ENCODE measurements at regions not wholly inside any gene's neighbourhood (a gene's known extent, or its start where the extent isn't known, plus 50 kb on each side); places are given as distances from the start of the nearest gene placed in this dataset.

DNA sequence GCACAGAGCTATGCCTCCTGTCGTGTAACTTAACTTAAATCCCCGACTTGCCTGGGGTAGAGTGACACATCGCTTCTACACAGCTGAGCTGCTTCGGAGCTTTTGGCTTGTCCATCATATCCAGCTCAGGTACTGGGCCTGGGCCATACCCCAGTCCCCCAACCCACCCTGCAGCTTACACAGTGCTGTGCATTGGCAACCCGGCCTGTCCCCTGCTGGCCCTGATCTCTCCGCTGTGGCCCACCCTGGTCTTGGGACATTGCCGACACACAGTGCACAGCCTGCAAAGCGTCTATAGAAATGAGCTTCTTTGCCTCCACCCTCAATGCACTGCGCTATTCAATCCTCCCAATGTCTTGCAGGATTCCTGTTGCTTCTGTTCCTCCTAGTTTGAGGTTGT is 342.8 kb upstream of the RAB6C start:
- Histone ChIP-seq H3K9me2 (no peaks in the 10 kb centered on the region), H3F3A (replicated peaks; ENCODE audit: insufficient read depth) (no peaks in the 10 kb centered on the region), H3K4me1 (ENCODE audit: control insufficient read depth in 1 of 2, insufficient read depth in 2 of 2, low read depth in 1 of 2, low read length in 1 of 2) (no peaks in the 10 kb centered on the region), H3K79me2 (ENCODE audit: insufficient read depth) (no peaks in the 10 kb centered on the region), H2AFZ (ENCODE audit: low read depth) (no peak overlapping the region), H3K4me3 (ENCODE audit: low read depth in 2 of 2, low read length in 1 of 2) (no peak overlapping the region), H4K20me1 (ENCODE audit: insufficient read depth) (no peaks in the 10 kb centered on the region), H3K4me2 (no peak overlapping the region), H3K9me3 (no peaks in the 10 kb centered on the region), H3K9ac (no peak overlapping the region), H3K36me3 (replicated peaks in 1 of 2; ENCODE audit: control insufficient read depth in 1 of 2, insufficient read depth in 2 of 2, low read length in 1 of 2) (no peaks in the 10 kb centered on the region), H3K27ac (ENCODE audit: low read depth in 2 of 2, low read length in 1 of 2) (no peak overlapping the region), H3K27me3 (ENCODE audit: insufficient read depth) (no peaks in the 10 kb centered on the region)
- DNase-seq, result no peak
- ChIA-PET CTCF (no interaction called here), POLR2A (no interaction called here)
- TF ChIP-seq SIN3A (IDR thresholded peaks at IDR 0.05; ENCODE audit: borderline replicate concordance, low read depth, low read length), result no peak
- no peak for TF ChIP-seq EZH2phosphoT487 (IDR thresholded peaks at IDR 0.05; ENCODE audit: borderline replicate concordance, low read depth)
- TF ChIP-seq, protein P1, sequence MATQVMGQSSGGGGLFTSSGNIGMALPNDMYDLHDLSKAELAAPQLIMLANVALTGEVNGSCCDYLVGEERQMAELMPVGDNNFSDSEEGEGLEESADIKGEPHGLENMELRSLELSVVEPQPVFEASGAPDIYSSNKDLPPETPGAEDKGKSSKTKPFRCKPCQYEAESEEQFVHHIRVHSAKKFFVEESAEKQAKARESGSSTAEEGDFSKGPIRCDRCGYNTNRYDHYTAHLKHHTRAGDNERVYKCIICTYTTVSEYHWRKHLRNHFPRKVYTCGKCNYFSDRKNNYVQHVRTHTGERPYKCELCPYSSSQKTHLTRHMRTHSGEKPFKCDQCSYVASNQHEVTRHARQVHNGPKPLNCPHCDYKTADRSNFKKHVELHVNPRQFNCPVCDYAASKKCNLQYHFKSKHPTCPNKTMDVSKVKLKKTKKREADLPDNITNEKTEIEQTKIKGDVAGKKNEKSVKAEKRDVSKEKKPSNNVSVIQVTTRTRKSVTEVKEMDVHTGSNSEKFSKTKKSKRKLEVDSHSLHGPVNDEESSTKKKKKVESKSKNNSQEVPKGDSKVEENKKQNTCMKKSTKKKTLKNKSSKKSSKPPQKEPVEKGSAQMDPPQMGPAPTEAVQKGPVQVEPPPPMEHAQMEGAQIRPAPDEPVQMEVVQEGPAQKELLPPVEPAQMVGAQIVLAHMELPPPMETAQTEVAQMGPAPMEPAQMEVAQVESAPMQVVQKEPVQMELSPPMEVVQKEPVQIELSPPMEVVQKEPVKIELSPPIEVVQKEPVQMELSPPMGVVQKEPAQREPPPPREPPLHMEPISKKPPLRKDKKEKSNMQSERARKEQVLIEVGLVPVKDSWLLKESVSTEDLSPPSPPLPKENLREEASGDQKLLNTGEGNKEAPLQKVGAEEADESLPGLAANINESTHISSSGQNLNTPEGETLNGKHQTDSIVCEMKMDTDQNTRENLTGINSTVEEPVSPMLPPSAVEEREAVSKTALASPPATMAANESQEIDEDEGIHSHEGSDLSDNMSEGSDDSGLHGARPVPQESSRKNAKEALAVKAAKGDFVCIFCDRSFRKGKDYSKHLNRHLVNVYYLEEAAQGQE (IDR thresholded peaks at IDR 0.05; ENCODE audit: low read depth, low read length), result no peak
- TF ChIP-seq TEAD4 (IDR thresholded peaks at IDR 0.05; ENCODE audit: borderline replicate concordance, insufficient read depth), result no peak
- no peak for TF ChIP-seq POLR2AphosphoS5 (IDR thresholded peaks at IDR 0.05; ENCODE audit: low read depth, low read length)
- TF ChIP-seq YY1 (IDR thresholded peaks at IDR 0.05; ENCODE audit: low read depth), result no peak
- 54% methylated on average over 6 of the region's 9 CpGs for WGBS (ENCODE audit: low lambda C conversion rate)

DNA sequence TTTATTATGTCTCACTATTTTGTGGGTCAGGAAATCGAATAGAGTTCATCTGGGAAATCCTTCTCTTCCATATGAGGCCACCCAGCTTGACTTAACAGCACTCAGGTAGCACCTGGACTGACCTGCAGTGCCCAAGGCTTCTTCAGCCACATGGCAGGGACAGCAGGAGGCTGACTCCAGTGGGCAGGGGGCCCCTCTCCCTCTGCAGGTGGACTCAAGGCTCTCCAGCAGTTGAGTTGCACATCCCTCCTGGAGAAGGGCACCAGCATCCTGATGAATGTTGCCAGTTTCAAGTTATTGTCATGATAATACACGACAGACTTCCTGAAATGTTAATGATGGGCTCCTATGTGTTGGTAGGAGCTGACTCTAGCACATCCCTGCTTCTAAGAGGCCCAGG is 338.1 kb upstream of the RAB6C start:
- Histone ChIP-seq H3K27ac (ENCODE audit: low read depth in 2 of 2, low read length in 1 of 2) (no peak overlapping the region), H3F3A (replicated peaks; ENCODE audit: insufficient read depth) (no peaks in the 10 kb centered on the region), H3K36me3 (replicated peaks in 1 of 2; ENCODE audit: control insufficient read depth in 1 of 2, insufficient read depth in 2 of 2, low read length in 1 of 2) (no peaks in the 10 kb centered on the region), H2AFZ (ENCODE audit: low read depth) (no peak overlapping the region), H3K9me2 (no peaks in the 10 kb centered on the region), H3K9me3 (no peaks in the 10 kb centered on the region), H4K20me1 (ENCODE audit: insufficient read depth) (no peaks in the 10 kb centered on the region), H3K9ac (no peak overlapping the region), H3K4me1 (ENCODE audit: control insufficient read depth in 1 of 2, insufficient read depth in 2 of 2, low read depth in 1 of 2, low read length in 1 of 2) (no peaks in the 10 kb centered on the region), H3K4me2 (no peak overlapping the region), H3K79me2 (ENCODE audit: insufficient read depth) (no peaks in the 10 kb centered on the region), H3K4me3 (ENCODE audit: low read depth in 2 of 2, low read length in 1 of 2) (no peak overlapping the region), H3K27me3 (ENCODE audit: insufficient read depth) (no peaks in the 10 kb centered on the region)
- no peak for DNase-seq
- ChIA-PET POLR2A (no interaction called here), CTCF (no interaction called here)
- TF ChIP-seq JUND (IDR thresholded peaks at IDR 0.05), result no peak
- no peak for TF ChIP-seq NFIC (IDR thresholded peaks at IDR 0.05; ENCODE audit: borderline replicate concordance)
- no peak for TF ChIP-seq TCF12 (IDR thresholded peaks at IDR 0.05)
- no peak for TF ChIP-seq TEAD4 (IDR thresholded peaks at IDR 0.05; ENCODE audit: borderline replicate concordance, insufficient read depth)
- TF ChIP-seq YY1 (IDR thresholded peaks at IDR 0.05; ENCODE audit: low read depth), result no peak
- TF ChIP-seq, protein P2, sequence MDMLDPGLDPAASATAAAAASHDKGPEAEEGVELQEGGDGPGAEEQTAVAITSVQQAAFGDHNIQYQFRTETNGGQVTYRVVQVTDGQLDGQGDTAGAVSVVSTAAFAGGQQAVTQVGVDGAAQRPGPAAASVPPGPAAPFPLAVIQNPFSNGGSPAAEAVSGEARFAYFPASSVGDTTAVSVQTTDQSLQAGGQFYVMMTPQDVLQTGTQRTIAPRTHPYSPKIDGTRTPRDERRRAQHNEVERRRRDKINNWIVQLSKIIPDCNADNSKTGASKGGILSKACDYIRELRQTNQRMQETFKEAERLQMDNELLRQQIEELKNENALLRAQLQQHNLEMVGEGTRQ (IDR thresholded peaks at IDR 0.05; ENCODE audit: borderline replicate concordance, low read depth, low read length), result no peak
- TF ChIP-seq, protein P3, sequence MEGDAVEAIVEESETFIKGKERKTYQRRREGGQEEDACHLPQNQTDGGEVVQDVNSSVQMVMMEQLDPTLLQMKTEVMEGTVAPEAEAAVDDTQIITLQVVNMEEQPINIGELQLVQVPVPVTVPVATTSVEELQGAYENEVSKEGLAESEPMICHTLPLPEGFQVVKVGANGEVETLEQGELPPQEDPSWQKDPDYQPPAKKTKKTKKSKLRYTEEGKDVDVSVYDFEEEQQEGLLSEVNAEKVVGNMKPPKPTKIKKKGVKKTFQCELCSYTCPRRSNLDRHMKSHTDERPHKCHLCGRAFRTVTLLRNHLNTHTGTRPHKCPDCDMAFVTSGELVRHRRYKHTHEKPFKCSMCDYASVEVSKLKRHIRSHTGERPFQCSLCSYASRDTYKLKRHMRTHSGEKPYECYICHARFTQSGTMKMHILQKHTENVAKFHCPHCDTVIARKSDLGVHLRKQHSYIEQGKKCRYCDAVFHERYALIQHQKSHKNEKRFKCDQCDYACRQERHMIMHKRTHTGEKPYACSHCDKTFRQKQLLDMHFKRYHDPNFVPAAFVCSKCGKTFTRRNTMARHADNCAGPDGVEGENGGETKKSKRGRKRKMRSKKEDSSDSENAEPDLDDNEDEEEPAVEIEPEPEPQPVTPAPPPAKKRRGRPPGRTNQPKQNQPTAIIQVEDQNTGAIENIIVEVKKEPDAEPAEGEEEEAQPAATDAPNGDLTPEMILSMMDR (IDR thresholded peaks at IDR 0.05), result no peak
- no peak for TF ChIP-seq SIN3A (IDR thresholded peaks at IDR 0.05; ENCODE audit: borderline replicate concordance, low read depth, low read length)
- no peak for TF ChIP-seq MXI1 (IDR thresholded peaks at IDR 0.05; ENCODE audit: low read depth, low read length)
- 5% methylated on average over 2 of the region's 2 CpGs for WGBS (ENCODE audit: low lambda C conversion rate)

All from SK-N-SH (cell line).